ENCODE measurements at regions not wholly inside any gene's neighbourhood (a gene's known extent, or its start where the extent isn't known, plus 50 kb on each side); places are given as distances from the start of the nearest gene placed in this dataset.

DNA sequence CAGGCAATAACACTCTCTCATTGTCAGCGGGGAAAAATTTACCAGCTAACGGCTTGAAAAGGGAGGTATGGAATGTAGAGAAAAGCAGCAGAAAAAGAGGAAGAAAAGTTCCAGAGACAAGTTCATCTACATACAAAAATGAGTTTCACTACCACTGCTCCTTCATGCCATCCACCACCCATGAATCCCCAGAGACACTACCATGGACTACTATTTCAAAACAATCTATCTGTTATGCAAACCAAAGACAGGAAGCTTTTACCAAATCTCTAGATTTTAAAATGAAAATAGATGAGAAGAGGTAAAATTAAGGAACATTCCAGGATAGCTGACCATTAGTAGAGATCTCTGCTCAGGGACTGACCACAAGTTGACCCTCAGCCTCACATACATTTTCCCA is 189.0 kb upstream of the GRM3 start:
- Histone ChIP-seq H3F3A (ENCODE audit: insufficient read depth, low read length, poor library complexity, severe bottlenecking) (no peaks in the 10 kb centered on the region), H3K4me3 (ENCODE audit: low read length) (no peak overlapping the region), H2AFZ (ENCODE audit: low read depth, low read length) (no peak overlapping the region), H4K20me1 (ENCODE audit: insufficient read depth) (no peaks in the 10 kb centered on the region), H3K4me2 (ENCODE audit: low read length) (no peak overlapping the region), H3K36me3 (ENCODE audit: insufficient read depth, low read length) (no peaks in the 10 kb centered on the region), H3K9ac (ENCODE audit: low read length) (no peak overlapping the region), H3K9me2 (ENCODE audit: insufficient read depth, low read length) (no peaks in the 10 kb centered on the region), H3K79me2 (replicated peaks; ENCODE audit: insufficient read depth, low read length) (no peaks in the 10 kb centered on the region), H3K27me3 (ENCODE audit: insufficient read depth, low read depth, low read length) (no peaks in the 10 kb centered on the region), H3K27ac (ENCODE audit: low read length) (no peak overlapping the region), H3K9me3 (ENCODE audit: low read length) (no peaks in the 10 kb centered on the region)
- TF ChIP-seq POLR2AphosphoS5 (IDR thresholded peaks at IDR 0.05), result no peak
- no peak for TF ChIP-seq MXI1 (conservative IDR thresholded peaks at IDR 0.05; ENCODE audit: poor library complexity, severe bottlenecking)
- no peak for TF ChIP-seq SMC3 (conservative IDR thresholded peaks at IDR 0.05; ENCODE audit: poor library complexity)
- TF ChIP-seq, protein P1, sequence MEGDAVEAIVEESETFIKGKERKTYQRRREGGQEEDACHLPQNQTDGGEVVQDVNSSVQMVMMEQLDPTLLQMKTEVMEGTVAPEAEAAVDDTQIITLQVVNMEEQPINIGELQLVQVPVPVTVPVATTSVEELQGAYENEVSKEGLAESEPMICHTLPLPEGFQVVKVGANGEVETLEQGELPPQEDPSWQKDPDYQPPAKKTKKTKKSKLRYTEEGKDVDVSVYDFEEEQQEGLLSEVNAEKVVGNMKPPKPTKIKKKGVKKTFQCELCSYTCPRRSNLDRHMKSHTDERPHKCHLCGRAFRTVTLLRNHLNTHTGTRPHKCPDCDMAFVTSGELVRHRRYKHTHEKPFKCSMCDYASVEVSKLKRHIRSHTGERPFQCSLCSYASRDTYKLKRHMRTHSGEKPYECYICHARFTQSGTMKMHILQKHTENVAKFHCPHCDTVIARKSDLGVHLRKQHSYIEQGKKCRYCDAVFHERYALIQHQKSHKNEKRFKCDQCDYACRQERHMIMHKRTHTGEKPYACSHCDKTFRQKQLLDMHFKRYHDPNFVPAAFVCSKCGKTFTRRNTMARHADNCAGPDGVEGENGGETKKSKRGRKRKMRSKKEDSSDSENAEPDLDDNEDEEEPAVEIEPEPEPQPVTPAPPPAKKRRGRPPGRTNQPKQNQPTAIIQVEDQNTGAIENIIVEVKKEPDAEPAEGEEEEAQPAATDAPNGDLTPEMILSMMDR (IDR thresholded peaks at IDR 0.05; ENCODE audit: poor library complexity, severe bottlenecking), result no peak
- TF ChIP-seq EZH2 (IDR thresholded peaks at IDR 0.05; ENCODE audit: borderline replicate concordance, insufficient read depth, low read length, poor library complexity, severe bottlenecking), result no peak
- TF ChIP-seq RAD21 (conservative IDR thresholded peaks at IDR 0.05), result no peak
- TF ChIP-seq, protein P2, sequence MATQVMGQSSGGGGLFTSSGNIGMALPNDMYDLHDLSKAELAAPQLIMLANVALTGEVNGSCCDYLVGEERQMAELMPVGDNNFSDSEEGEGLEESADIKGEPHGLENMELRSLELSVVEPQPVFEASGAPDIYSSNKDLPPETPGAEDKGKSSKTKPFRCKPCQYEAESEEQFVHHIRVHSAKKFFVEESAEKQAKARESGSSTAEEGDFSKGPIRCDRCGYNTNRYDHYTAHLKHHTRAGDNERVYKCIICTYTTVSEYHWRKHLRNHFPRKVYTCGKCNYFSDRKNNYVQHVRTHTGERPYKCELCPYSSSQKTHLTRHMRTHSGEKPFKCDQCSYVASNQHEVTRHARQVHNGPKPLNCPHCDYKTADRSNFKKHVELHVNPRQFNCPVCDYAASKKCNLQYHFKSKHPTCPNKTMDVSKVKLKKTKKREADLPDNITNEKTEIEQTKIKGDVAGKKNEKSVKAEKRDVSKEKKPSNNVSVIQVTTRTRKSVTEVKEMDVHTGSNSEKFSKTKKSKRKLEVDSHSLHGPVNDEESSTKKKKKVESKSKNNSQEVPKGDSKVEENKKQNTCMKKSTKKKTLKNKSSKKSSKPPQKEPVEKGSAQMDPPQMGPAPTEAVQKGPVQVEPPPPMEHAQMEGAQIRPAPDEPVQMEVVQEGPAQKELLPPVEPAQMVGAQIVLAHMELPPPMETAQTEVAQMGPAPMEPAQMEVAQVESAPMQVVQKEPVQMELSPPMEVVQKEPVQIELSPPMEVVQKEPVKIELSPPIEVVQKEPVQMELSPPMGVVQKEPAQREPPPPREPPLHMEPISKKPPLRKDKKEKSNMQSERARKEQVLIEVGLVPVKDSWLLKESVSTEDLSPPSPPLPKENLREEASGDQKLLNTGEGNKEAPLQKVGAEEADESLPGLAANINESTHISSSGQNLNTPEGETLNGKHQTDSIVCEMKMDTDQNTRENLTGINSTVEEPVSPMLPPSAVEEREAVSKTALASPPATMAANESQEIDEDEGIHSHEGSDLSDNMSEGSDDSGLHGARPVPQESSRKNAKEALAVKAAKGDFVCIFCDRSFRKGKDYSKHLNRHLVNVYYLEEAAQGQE (IDR thresholded peaks at IDR 0.05; ENCODE audit: borderline replicate concordance), result no peak
- no peak for TF ChIP-seq EP300 (conservative IDR thresholded peaks at IDR 0.05; ENCODE audit: poor library complexity, severe bottlenecking)
- TF ChIP-seq TAF1 (IDR thresholded peaks at IDR 0.05; ENCODE audit: low read depth), result no peak

DNA sequence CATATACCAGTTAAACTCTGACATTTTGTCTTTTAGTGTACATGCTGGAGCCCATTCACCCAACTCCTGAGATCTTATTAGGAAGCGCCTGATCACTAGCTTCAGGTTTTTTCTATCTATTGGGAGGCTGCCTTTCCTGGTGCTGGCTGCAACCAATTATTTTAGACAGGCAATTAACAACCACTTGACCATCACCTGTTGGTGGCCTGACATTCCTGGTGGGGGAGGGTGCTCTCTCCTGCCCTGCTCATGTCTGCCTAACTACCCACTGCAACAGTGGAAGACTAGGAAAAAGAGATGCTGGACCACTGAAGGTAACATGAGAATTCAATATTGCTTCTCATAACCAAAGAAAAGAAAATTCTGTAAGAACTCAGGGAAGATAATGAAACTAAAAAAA is 190.3 kb upstream of the GRM3 start:
- H3K9me3 ChIP-seq (ENCODE audit: low read length), result no peaks in the 10 kb centered on the region
- H2AFZ ChIP-seq (ENCODE audit: low read depth, low read length), result no peak overlapping the region
- H3K36me3 ChIP-seq (ENCODE audit: insufficient read depth, low read length), result no peaks in the 10 kb centered on the region
- H3K79me2 ChIP-seq (replicated peaks; ENCODE audit: insufficient read depth, low read length), result no peaks in the 10 kb centered on the region
- H3K27ac ChIP-seq (ENCODE audit: low read length), result no peak overlapping the region
- H3F3A ChIP-seq (ENCODE audit: insufficient read depth, low read length, poor library complexity, severe bottlenecking), result no peaks in the 10 kb centered on the region
- H3K4me3 ChIP-seq (ENCODE audit: low read length), result no peak overlapping the region
- H3K9ac ChIP-seq (ENCODE audit: low read length), result no peak overlapping the region
- H4K20me1 ChIP-seq (ENCODE audit: insufficient read depth), result no peaks in the 10 kb centered on the region
- TF ChIP-seq, protein P2 (IDR thresholded peaks at IDR 0.05; ENCODE audit: borderline replicate concordance), result no peak
- TF ChIP-seq RAD21 (conservative IDR thresholded peaks at IDR 0.05), result no peak
- no peak for TF ChIP-seq TAF1 (IDR thresholded peaks at IDR 0.05; ENCODE audit: low read depth)
- TF ChIP-seq SMC3 (conservative IDR thresholded peaks at IDR 0.05; ENCODE audit: poor library complexity), result no peak
- TF ChIP-seq EP300 (conservative IDR thresholded peaks at IDR 0.05; ENCODE audit: poor library complexity, severe bottlenecking), result no peak
- TF ChIP-seq, protein P1 (IDR thresholded peaks at IDR 0.05; ENCODE audit: poor library complexity, severe bottlenecking), result no peak
- no peak for TF ChIP-seq EZH2 (IDR thresholded peaks at IDR 0.05; ENCODE audit: borderline replicate concordance, insufficient read depth, low read length, poor library complexity, severe bottlenecking)
- TF ChIP-seq MXI1 (conservative IDR thresholded peaks at IDR 0.05; ENCODE audit: poor library complexity, severe bottlenecking), result no peak
- no peak for TF ChIP-seq POLR2AphosphoS5 (IDR thresholded peaks at IDR 0.05)
- H3K4me2 ChIP-seq (ENCODE audit: low read length), result no peak overlapping the region
- no peaks in the 10 kb centered on the region for H3K9me2 ChIP-seq (ENCODE audit: insufficient read depth, low read length)
- no peaks in the 10 kb centered on the region for H3K27me3 ChIP-seq (ENCODE audit: insufficient read depth, low read depth, low read length)
